ENCODE measurements at regions not wholly inside any gene's neighbourhood (a gene's known extent, or its start where the extent isn't known, plus 50 kb on each side); places are given as distances from the start of the nearest gene placed in this dataset.

GRCh38 chr3:99542767-99543518, 95.5 kb upstream of the COL8A1 start:
- WGBS (ENCODE audit: insufficient coverage, insufficient read length): no CpG with 5 or more reads among the region's 4 CpGs
- H3K27ac ChIP-seq (ENCODE audit: low read length): no peak overlapping the region

GRCh38 chr3:99541181-99541580, 97.2 kb upstream of the COL8A1 start:
- no peak for DNase-seq (ENCODE audit: low read depth, low spot score)
- no peaks in the 10 kb centered on the region for H3K9me3 ChIP-seq (ENCODE audit: control insufficient read depth, insufficient read depth, low read length)
- H3K27ac ChIP-seq (ENCODE audit: low read length): no peak overlapping the region
- H3K4me1 ChIP-seq (ENCODE audit: control insufficient read depth, insufficient read depth, low read length): no peaks in the 10 kb centered on the region
- WGBS (ENCODE audit: insufficient coverage, insufficient read length): no CpG with 5 or more reads among the region's 1 CpG
- H3K27me3 ChIP-seq (ENCODE audit: control insufficient read depth, insufficient read depth, low read length): no peaks in the 10 kb centered on the region
- no peak overlapping the region for H3K4me3 ChIP-seq (ENCODE audit: low read length)
- no peaks in the 10 kb centered on the region for H3K36me3 ChIP-seq (ENCODE audit: control insufficient read depth, insufficient read depth, low read length)

More at GRCh38 chr3:99542767-99543518, 95.5 kb upstream of the COL8A1 start:
- Histone ChIP-seq H3K36me3 (ENCODE audit: control insufficient read depth, insufficient read depth, low read length) (no peaks in the 10 kb centered on the region), H3K4me3 (ENCODE audit: low read length) (no peak overlapping the region), H3K9me3 (ENCODE audit: control insufficient read depth, insufficient read depth, low read length) (no peaks in the 10 kb centered on the region), H3K27me3 (ENCODE audit: control insufficient read depth, insufficient read depth, low read length) (no peaks in the 10 kb centered on the region), H3K4me1 (ENCODE audit: control insufficient read depth, insufficient read depth, low read length) (no peaks in the 10 kb centered on the region)
- no peak for DNase-seq (ENCODE audit: low read depth, low spot score)

DNA sequence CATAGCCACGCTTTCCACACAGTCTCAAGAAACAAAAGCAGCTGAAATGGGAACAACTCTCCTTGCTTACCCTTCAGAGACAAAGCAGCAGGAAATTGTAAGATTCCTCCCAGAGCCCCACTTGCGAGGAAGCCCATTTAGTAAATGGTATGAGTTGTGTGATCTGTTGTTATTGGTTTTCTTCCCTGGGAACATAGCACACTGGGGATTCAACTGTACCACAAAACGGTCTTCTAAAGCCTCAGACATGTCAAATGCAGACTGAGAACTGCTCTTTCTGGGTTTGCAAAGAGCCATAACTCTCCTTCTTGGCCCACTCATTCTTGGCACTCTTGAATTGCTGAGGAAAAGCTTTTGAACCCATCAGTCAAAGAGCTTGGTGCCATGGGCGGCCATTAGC, 101.0 kb upstream of the COL8A1 start:
- H3K27ac ChIP-seq (ENCODE audit: low read length): no peak overlapping the region
- no peaks in the 10 kb centered on the region for H3K36me3 ChIP-seq (ENCODE audit: control insufficient read depth, insufficient read depth, low read length)
- H3K9me3 ChIP-seq (ENCODE audit: control insufficient read depth, insufficient read depth, low read length): no peaks in the 10 kb centered on the region
- no peak for DNase-seq (ENCODE audit: low read depth, low spot score)
- no CpG with 5 or more reads among the region's 4 CpGs for WGBS (ENCODE audit: insufficient coverage, insufficient read length)
- no peak overlapping the region for H3K4me3 ChIP-seq (ENCODE audit: low read length)
- no peaks in the 10 kb centered on the region for H3K27me3 ChIP-seq (ENCODE audit: control insufficient read depth, insufficient read depth, low read length)
- no peaks in the 10 kb centered on the region; the same call in 1 of the 2 replicates for H3K4me1 ChIP-seq (ENCODE audit: control insufficient read depth, insufficient read depth, low read length)

- no peaks in the 10 kb centered on the region; the same call in 1 of the 2 replicates for H3K4me1 ChIP-seq (ENCODE audit: control insufficient read depth, insufficient read depth, low read length)
- H3K4me3 ChIP-seq (ENCODE audit: low read length): no peak overlapping the region
- no peaks in the 10 kb centered on the region for H3K36me3 ChIP-seq (ENCODE audit: control insufficient read depth, insufficient read depth, low read length)
- DNase-seq (ENCODE audit: low read depth, low spot score): no peak
- no peaks in the 10 kb centered on the region for H3K27me3 ChIP-seq (ENCODE audit: control insufficient read depth, insufficient read depth, low read length)
- no peaks in the 10 kb centered on the region for H3K9me3 ChIP-seq (ENCODE audit: control insufficient read depth, insufficient read depth, low read length)
- WGBS (ENCODE audit: insufficient coverage, insufficient read length): no CpG with 5 or more reads among the region's 2 CpGs
- H3K27ac ChIP-seq (ENCODE audit: low read length): no peak overlapping the region
These were observed 101.7 kb upstream of the COL8A1 start for GRCh38 chr3:99536555-99537314.

DNA sequence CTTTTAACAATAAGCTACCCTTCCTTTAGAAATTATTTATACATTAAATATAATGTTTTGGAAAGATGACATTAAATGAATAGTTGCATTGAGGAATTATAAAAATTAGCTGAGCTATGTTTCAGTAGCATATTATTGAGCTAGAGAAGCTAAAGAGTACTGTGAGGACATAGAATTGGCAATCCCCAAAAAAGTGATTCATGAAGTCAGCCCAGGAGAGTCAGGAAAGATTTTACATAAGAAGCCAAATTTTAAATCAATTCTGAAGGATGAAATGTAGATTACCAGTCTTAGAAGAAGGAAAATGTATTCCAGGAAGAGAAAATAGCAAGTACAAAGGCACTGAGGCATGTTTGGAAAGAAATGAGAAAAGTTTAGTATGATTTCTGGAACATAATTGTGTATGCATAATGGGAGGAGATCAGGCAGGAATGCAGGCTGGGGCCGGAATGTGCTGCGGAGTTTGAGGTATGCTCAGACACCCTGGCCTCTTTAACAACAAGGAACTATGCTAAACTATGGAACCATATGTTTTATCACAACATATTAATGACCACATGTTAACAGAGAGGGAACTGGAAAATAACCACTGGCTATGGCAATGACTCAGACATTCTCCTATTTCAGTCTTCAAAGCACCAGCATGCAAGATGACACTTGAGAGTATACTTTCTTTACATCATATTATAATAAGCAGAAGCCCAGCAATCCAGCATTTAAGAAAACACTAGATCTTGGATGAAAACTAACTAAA, 103.3 kb upstream of the COL8A1 start:
- no CpG with 5 or more reads among the region's 2 CpGs for WGBS (ENCODE audit: insufficient coverage, insufficient read length)
- no peaks in the 10 kb centered on the region; the same call in 1 of the 2 replicates for H3K4me1 ChIP-seq (ENCODE audit: control insufficient read depth, insufficient read depth, low read length)
- no peaks in the 10 kb centered on the region for H3K36me3 ChIP-seq (ENCODE audit: control insufficient read depth, insufficient read depth, low read length)
- H3K4me3 ChIP-seq (ENCODE audit: low read length): no peak overlapping the region
- H3K9me3 ChIP-seq (ENCODE audit: control insufficient read depth, insufficient read depth, low read length): no peaks in the 10 kb centered on the region
- no peaks in the 10 kb centered on the region for H3K27me3 ChIP-seq (ENCODE audit: control insufficient read depth, insufficient read depth, low read length)
- DNase-seq (ENCODE audit: low read depth, low spot score): no peak
- no peak overlapping the region for H3K27ac ChIP-seq (ENCODE audit: low read length)

GRCh38 chr3:99532246-99532645, 106.1 kb upstream of the COL8A1 start:
- no peaks in the 10 kb centered on the region; the same call in 1 of the 2 replicates for H3K4me1 ChIP-seq (ENCODE audit: control insufficient read depth, insufficient read depth, low read length)
- no peaks in the 10 kb centered on the region for H3K9me3 ChIP-seq (ENCODE audit: control insufficient read depth, insufficient read depth, low read length)
- H3K36me3 ChIP-seq (ENCODE audit: control insufficient read depth, insufficient read depth, low read length): no peaks in the 10 kb centered on the region
- no peak overlapping the region for H3K4me3 ChIP-seq (ENCODE audit: low read length)
- H3K27me3 ChIP-seq (ENCODE audit: control insufficient read depth, insufficient read depth, low read length): no peaks in the 10 kb centered on the region
- H3K27ac ChIP-seq (ENCODE audit: low read length): no peak overlapping the region
- DNase-seq (ENCODE audit: low read depth, low spot score): peak; percentile 84
- no CpG with 5 or more reads among the region's 2 CpGs for WGBS (ENCODE audit: insufficient coverage, insufficient read length)

DNA sequence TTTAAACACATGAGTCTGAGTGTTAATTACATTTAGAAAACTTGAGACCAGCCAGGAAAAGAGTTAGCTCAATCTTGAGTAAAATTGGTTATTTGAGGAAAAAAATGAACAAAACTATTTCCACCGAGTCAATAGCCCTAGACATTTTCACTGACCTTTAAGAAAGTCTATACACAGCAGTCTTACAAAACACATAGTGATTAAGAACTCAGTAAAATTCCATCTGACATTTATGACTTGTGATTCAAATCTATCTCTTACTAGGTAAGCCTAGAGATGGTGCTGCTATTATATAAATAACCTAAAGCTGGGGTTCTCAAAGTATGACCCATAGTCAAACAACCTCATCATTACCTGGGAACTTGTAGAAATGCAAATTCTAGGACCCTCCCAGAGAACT, 109.1 kb upstream of the COL8A1 start:
- Histone ChIP-seq H3K27ac (ENCODE audit: low read length) (no peak overlapping the region), H3K36me3 (ENCODE audit: control insufficient read depth, insufficient read depth, low read length) (no peaks in the 10 kb centered on the region), H3K9me3 (ENCODE audit: control insufficient read depth, insufficient read depth, low read length) (no peaks in the 10 kb centered on the region), H3K4me3 (ENCODE audit: low read length) (no peak overlapping the region), H3K4me1 (ENCODE audit: control insufficient read depth, insufficient read depth, low read length) (no peaks in the 10 kb centered on the region), H3K27me3 (ENCODE audit: control insufficient read depth, insufficient read depth, low read length) (no peaks in the 10 kb centered on the region)
- WGBS (ENCODE audit: insufficient coverage, insufficient read length): no CpG with 5 or more reads among the region's 1 CpG
- DNase-seq (ENCODE audit: low read depth, low spot score): no peak

DNA sequence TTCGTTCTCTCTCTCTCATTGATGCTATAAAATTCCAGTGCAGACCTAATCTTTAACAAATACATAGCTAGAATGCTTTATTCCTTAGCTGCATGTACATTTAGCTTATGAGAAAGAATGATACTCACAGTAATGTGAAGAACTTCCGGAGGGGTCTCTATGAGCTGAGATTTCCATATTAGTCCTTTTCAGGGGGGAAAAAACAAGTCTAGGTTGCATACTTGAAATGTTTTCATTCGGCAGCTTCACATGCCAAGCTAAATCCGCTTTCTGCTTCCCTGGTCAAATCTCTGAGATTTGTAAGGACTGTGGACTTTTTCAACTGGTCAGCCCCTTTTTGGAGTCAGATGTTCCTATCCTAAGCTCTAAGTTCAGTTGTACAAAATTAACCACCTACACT, 111.5 kb upstream of the COL8A1 start:
- DNase-seq (ENCODE audit: low read depth, low spot score): no peak
- Histone ChIP-seq H3K4me3 (ENCODE audit: low read length) (no peak overlapping the region), H3K36me3 (ENCODE audit: control insufficient read depth, insufficient read depth, low read length) (no peaks in the 10 kb centered on the region), H3K27me3 (ENCODE audit: control insufficient read depth, insufficient read depth, low read length) (no peaks in the 10 kb centered on the region), H3K27ac (ENCODE audit: low read length) (no peak overlapping the region), H3K9me3 (ENCODE audit: control insufficient read depth, insufficient read depth, low read length) (no peaks in the 10 kb centered on the region), H3K4me1 (ENCODE audit: control insufficient read depth, insufficient read depth, low read length) (no peaks in the 10 kb centered on the region)
- WGBS (ENCODE audit: insufficient coverage, insufficient read length): no CpG with 5 or more reads among the region's 4 CpGs

- DNase-seq (ENCODE audit: low read depth, low spot score): no peak
- Histone ChIP-seq H3K4me3 (ENCODE audit: low read length) (no peak overlapping the region), H3K27ac (ENCODE audit: low read length) (no peak overlapping the region), H3K36me3 (ENCODE audit: control insufficient read depth, insufficient read depth, low read length) (no peaks in the 10 kb centered on the region), H3K9me3 (ENCODE audit: control insufficient read depth, insufficient read depth, low read length) (no peaks in the 10 kb centered on the region), H3K4me1 (ENCODE audit: control insufficient read depth, insufficient read depth, low read length) (no peaks in the 10 kb centered on the region), H3K27me3 (ENCODE audit: control insufficient read depth, insufficient read depth, low read length) (no peaks in the 10 kb centered on the region)
These were observed 113.8 kb upstream of the COL8A1 start for GRCh38 chr3:99524559-99524958.

GRCh38 chr3:99523431-99524127, 114.8 kb upstream of the COL8A1 start:
- WGBS (ENCODE audit: insufficient coverage, insufficient read length): no CpG with 5 or more reads among the region's 3 CpGs
- H3K9me3 ChIP-seq (ENCODE audit: control insufficient read depth, insufficient read depth, low read length): no peaks in the 10 kb centered on the region
- no peaks in the 10 kb centered on the region for H3K36me3 ChIP-seq (ENCODE audit: control insufficient read depth, insufficient read depth, low read length)
- DNase-seq (ENCODE audit: low read depth, low spot score): no peak
- no peaks in the 10 kb centered on the region for H3K4me1 ChIP-seq (ENCODE audit: control insufficient read depth, insufficient read depth, low read length)
- no peaks in the 10 kb centered on the region for H3K27me3 ChIP-seq (ENCODE audit: control insufficient read depth, insufficient read depth, low read length)
- no peak overlapping the region for H3K4me3 ChIP-seq (ENCODE audit: low read length)
- no peak overlapping the region for H3K27ac ChIP-seq (ENCODE audit: low read length)
